ENCODE measurements at regions not wholly inside any gene's neighbourhood (a gene's known extent, or its start where the extent isn't known, plus 50 kb on each side); places are given as distances from the start of the nearest gene placed in this dataset.

GRCh38 chr6:149162924-149163323, 154.6 kb upstream of the TAB2 start:
- TF ChIP-seq GATA3 (IDR thresholded peaks at IDR 0.05; ENCODE audit: low read depth, low read length) (no peak), GATA2 (IDR thresholded peaks at IDR 0.05; ENCODE audit: low read depth, low read length) (no peak)
